ENCODE measurements at regions not wholly inside any gene's neighbourhood (a gene's known extent, or its start where the extent isn't known, plus 50 kb on each side); places are given as distances from the start of the nearest gene placed in this dataset.

DNA sequence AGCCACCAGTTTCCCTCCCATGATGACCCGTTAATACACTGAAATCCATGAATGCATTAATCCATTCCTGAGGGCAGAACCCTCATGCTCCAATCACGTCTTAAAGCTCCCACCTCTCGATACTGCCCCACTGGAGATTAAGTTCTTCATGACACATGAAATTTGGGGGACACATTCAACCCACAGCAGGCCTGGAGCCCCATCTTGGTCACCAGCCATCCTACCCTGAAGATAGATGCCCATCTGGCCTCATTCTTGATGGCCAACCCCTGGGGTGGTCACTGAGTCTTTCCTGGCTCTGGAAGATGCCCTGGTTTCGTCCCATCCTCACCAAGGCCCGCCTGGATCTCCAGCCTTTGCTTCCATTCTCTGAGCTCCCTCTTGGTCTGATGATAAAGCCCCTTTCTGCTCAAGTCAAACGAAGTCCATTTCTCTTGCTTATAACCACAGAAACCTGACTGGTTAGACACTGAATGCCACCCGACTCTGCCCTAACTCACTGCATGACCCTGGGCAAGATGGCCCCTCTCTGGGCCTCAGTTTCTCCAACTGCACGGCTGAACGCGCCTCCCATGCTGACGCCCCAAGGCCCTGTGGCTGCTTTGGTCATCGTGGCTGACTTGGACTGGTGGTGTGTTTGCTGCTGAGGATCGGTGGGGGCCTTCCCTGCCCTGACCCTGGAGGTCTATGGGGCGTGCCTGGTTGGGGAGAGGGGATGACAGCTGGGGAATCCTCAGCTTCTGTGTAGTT is 138.4 kb upstream of the IER5L start:
- TF ChIP-seq, protein P1, sequence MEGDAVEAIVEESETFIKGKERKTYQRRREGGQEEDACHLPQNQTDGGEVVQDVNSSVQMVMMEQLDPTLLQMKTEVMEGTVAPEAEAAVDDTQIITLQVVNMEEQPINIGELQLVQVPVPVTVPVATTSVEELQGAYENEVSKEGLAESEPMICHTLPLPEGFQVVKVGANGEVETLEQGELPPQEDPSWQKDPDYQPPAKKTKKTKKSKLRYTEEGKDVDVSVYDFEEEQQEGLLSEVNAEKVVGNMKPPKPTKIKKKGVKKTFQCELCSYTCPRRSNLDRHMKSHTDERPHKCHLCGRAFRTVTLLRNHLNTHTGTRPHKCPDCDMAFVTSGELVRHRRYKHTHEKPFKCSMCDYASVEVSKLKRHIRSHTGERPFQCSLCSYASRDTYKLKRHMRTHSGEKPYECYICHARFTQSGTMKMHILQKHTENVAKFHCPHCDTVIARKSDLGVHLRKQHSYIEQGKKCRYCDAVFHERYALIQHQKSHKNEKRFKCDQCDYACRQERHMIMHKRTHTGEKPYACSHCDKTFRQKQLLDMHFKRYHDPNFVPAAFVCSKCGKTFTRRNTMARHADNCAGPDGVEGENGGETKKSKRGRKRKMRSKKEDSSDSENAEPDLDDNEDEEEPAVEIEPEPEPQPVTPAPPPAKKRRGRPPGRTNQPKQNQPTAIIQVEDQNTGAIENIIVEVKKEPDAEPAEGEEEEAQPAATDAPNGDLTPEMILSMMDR (IDR thresholded peaks at IDR 0.05), result no peak
- TF ChIP-seq POLR2A (IDR thresholded peaks at IDR 0.05), result no peak

Data from body of pancreas (tissue), 4 donors.